ENCODE measurements at regions not wholly inside any gene's neighbourhood (a gene's known extent, or its start where the extent isn't known, plus 50 kb on each side); places are given as distances from the start of the nearest gene placed in this dataset.
A peak's percentile ranks its signal among the peaks of the same experiment; 100 is the strongest.

GRCh38 chr9:113656771-113657670 is 193.5 kb downstream of the RGS3 start:
- H3K18ac ChIP-seq (ENCODE audit: extremely low read depth, low read length) = no peak overlapping the region
- peak overlapping the region; percentile 36; the same call in 1 of the 2 replicates for H2BK5ac ChIP-seq (ENCODE audit: low read depth, low read length)
- no peak overlapping the region for H3K23ac ChIP-seq (ENCODE audit: insufficient read length)
- H3K14ac ChIP-seq (ENCODE audit: insufficient read length) = no peak overlapping the region
- no peak for TF ChIP-seq POLR2A (IDR thresholded peaks at IDR 0.05; ENCODE audit: control extremely low read depth in 1 of 2, low read depth in 2 of 2, low read length in 2 of 2)
- no peak for TF ChIP-seq USF2 (IDR thresholded peaks at IDR 0.05; ENCODE audit: low read length)
- TF ChIP-seq SAP30 (IDR thresholded peaks at IDR 0.05; ENCODE audit: insufficient read depth, insufficient replicate concordance, low read length) = no peak
- TF ChIP-seq SP4 (IDR thresholded peaks at IDR 0.05; ENCODE audit: low read length) = no peak
- TF ChIP-seq CHD2 (IDR thresholded peaks at IDR 0.05; ENCODE audit: low read length) = no peak
- no peak for TF ChIP-seq RNF2 (IDR thresholded peaks at IDR 0.05; ENCODE audit: borderline replicate concordance, low read depth, low read length, missing control alignments, poor library complexity, severe bottlenecking)
- no peaks in the 10 kb centered on the region for H3K36me3 ChIP-seq (ENCODE audit: control insufficient read depth in 2 of 4, insufficient read depth in 4 of 4, low read length in 3 of 4)
- H3K23me2 ChIP-seq (ENCODE audit: low read depth, low read length) = no peaks in the 10 kb centered on the region
- H3K79me2 ChIP-seq (ENCODE audit: control insufficient read depth in 1 of 2, insufficient read depth in 2 of 2, low read length in 2 of 2) = no peaks in the 10 kb centered on the region
- H2AK5ac ChIP-seq (ENCODE audit: low read depth, low read length) = 0 out of 2 replicates have a peak overlapping the region, but pooled peaks have one; percentile 18
- no peak overlapping the region for H3K4me3 ChIP-seq (ENCODE audit: extremely low read depth in 1 of 4, insufficient read depth in 2 of 4, low read depth in 3 of 4, low read length in 4 of 4)
- peaks cover 0 to 4% of the 10 kb centered on the region in 2 experiments for H4K20me1 ChIP-seq (replicated peaks in 1 of 2; ENCODE audit: control insufficient read depth in 1 of 2, insufficient read depth in 2 of 2, low read length in 2 of 2)
- H2BK12ac ChIP-seq (ENCODE audit: low read depth, low read length) = peak overlapping the region; percentile 83; the same call in 1 of the 2 replicates
- H3K4me1 ChIP-seq (replicated peaks in 1 of 4; ENCODE audit: control insufficient read depth in 3 of 4, insufficient read depth in 4 of 4, low read length in 3 of 4) = peaks cover 0 to 12% (median under 1%) of the 10 kb centered on the region in 4 experiments; a peak in 6 of 7 replicates
- peak overlapping the region; percentile 74 for H3K4ac ChIP-seq (replicated peaks; ENCODE audit: insufficient read length, low read depth, low read length)
- H3K56ac ChIP-seq (replicated peaks; ENCODE audit: insufficient read length, low read depth, low read length) = no peak overlapping the region
- no peaks in the 10 kb centered on the region for H3K9me3 ChIP-seq (ENCODE audit: insufficient read depth in 2 of 2, low read depth in 1 of 2, low read length in 1 of 2)
- CTCF ChIA-PET (ENCODE audit: partially characterized antibody) = interaction anchor here (0.6 to 18.7 kb wide), 55 partner anchors 10 to 689 kb away, joined by 3 to 1065 read pairs (median 7); partner anchors contain the start of genes ALAD, C9orf43, CDC26 and POLE3
- POLR2A ChIA-PET (ENCODE audit: partially characterized antibody) = interaction anchor here (0.9 to 3.0 kb wide), 6 partner anchors 60 to 285 kb away, joined by 3 to 28 read pairs (median 4); no protein-coding TSS in a partner anchor
- no peaks in the 10 kb centered on the region for H3K27me3 ChIP-seq (replicated peaks in 1 of 4; ENCODE audit: control insufficient read depth in 3 of 4, extremely low read depth in 1 of 4, insufficient read depth in 3 of 4, low read length in 3 of 4)
- H3K4me2 ChIP-seq (ENCODE audit: insufficient read depth in 1 of 2, low read depth in 2 of 2, low read length in 2 of 2) = no peak overlapping the region
- H4K8ac ChIP-seq (ENCODE audit: extremely low read depth, insufficient read depth, low read length) = peak overlapping the region; percentile 45; the same call in 1 of the 2 replicates
- peak overlapping the region; percentile 84 for H2BK20ac ChIP-seq (ENCODE audit: low read length)
- peak overlapping the region; percentile 79 for H4K91ac ChIP-seq (replicated peaks; ENCODE audit: insufficient read length, low read length)
- 0 out of 2 replicates have a peak overlapping the region, but pooled peaks have one; percentile 31 for H2AFZ ChIP-seq (ENCODE audit: low read length)
- H3K79me1 ChIP-seq (ENCODE audit: low read depth, low read length) = no peaks in the 10 kb centered on the region
- H3K9ac ChIP-seq (replicated peaks in 1 of 4; ENCODE audit: extremely low read depth in 1 of 4, low read depth in 3 of 4, low read length in 3 of 4) = no peak overlapping the region; a peak in 1 of 7 replicates
- H2BK120ac ChIP-seq (replicated peaks; ENCODE audit: low read depth, low read length) = no peak overlapping the region
- peak overlapping the region; percentile 53; the same call in 1 of the 2 replicates for H2BK15ac ChIP-seq (ENCODE audit: low read length)
- no peak for DNase-seq (ENCODE audit: low read depth in 1 of 2, low spot score in 2 of 2)
- no peak for FAIRE-seq
- no peak overlapping the region for H4K5ac ChIP-seq (ENCODE audit: insufficient read length, low read depth, low read length)
- H3K27ac ChIP-seq (ENCODE audit: low read depth, low read length) = no peak overlapping the region
- WGBS, 2 experiments (ENCODE audit: extremely low coverage in 1 of 2, insufficient coverage in 1 of 2, insufficient read length in 1 of 2, insufficient replicate concordance in 2 of 2, low coverage in 1 of 2, low lambda C conversion rate in 2 of 2, missing lambda C conversion rate in 1 of 2) = 89% methylated on average over 16 of the region's 21 CpGs; no CpG with 5 or more reads in 1 of the 2 experiments
